A673 (cell line): ENCODE measurements at regions not wholly inside any gene's neighbourhood (a gene's known extent, or its start where the extent isn't known, plus 50 kb on each side); places are given as distances from the start of the nearest gene placed in this dataset.
"Not testable (repeated sequence)": the region's sequence is repeated elsewhere in the genome, so short reads cannot be mapped to it uniquely, and the experiment has no call there.

Experiments used
- BruUV-seq: library from RNA; stranded (reverse); fragments of 400-500 nt; replicated peaks from 2 replicates; lab custom pipeline; 2021; lab: Mats Ljungman, UMichigan
- CTCF ChIA-PET: fragments of 300-600 bp; sonication (Branson Sonifier 250); formaldehyde crosslinking; loops from one replicate; lab custom pipeline; 2022; ENCODE audit warnings: antibody characterized with exemption; lab: Charles Lee
- POLR2A ChIA-PET: fragments of 300-600 bp; sonication (Branson Sonifier 250); formaldehyde crosslinking; loops from one replicate; lab custom pipeline; 2022; ENCODE audit warnings: antibody characterized with exemption; ENCODE audit not compliant: low non-redundant PET; lab: Charles Lee
- DNase-seq: peaks from one replicate; pipeline ENCODE4 v3.0.0-alpha.2; 2015; ENCODE audit warnings: low spot score
- H3K27ac ChIP-seq: fragments of 200-600 bp; sonication (generic); 2 replicates; pipeline ENCODE4 v1.5.1; 2016; ENCODE audit warnings: mixed run types, low read depth, mild to moderate bottlenecking, mixed read lengths, antibody characterized with exemption, low read length; ENCODE audit not compliant: poor library complexity, severe bottlenecking
- H3K27me3 ChIP-seq: fragments of 200-600 bp; sonication (generic); replicated peaks from 2 replicates; pipeline ENCODE4 v1.6.1; 2017; ENCODE audit warnings: mixed run types, low read depth, mild to moderate bottlenecking, mixed read lengths, antibody characterized with exemption, low read length; ENCODE audit not compliant: insufficient read depth, poor library complexity
- H3K36me3 ChIP-seq: fragments of 200-600 bp; sonication (generic); 2 replicates; pipeline ENCODE4 v1.6.1; 2016; ENCODE audit warnings: mixed run types, mild to moderate bottlenecking, mixed read lengths, antibody characterized with exemption, low read length; ENCODE audit not compliant: insufficient read depth, poor library complexity, severe bottlenecking
- H3K4me1 ChIP-seq: fragments of 200-600 bp; sonication (generic); 2 replicates; pipeline ENCODE4 v1.6.1; 2017; ENCODE audit warnings: mixed run types, mild to moderate bottlenecking, mixed read lengths, antibody characterized with exemption, low read length; ENCODE audit not compliant: insufficient read depth, poor library complexity, severe bottlenecking
- H3K4me3 ChIP-seq: fragments of 200-600 bp; sonication (generic); 2 replicates; pipeline ENCODE4 v1.5.1; 2016; ENCODE audit warnings: low read depth, mixed run types, mild to moderate bottlenecking, mixed read lengths, low read length; ENCODE audit not compliant: poor library complexity, severe bottlenecking
- H3K9me3 ChIP-seq: fragments of 200-600 bp; sonication (generic); 2 replicates; pipeline ENCODE4 v1.6.1; 2016; ENCODE audit warnings: mixed run types, low read depth, mild to moderate bottlenecking, mixed read lengths, antibody characterized with exemption, low read length; ENCODE audit not compliant: poor library complexity, severe bottlenecking
- EZH2 ChIP-seq: fragments of 200-600 bp; sonication (generic); IDR thresholded peaks from 2 replicates; pipeline ENCODE4 v1.6.1; 2017; ENCODE audit warnings: borderline replicate concordance, low read depth, mild to moderate bottlenecking, mixed read lengths, antibody characterized with exemption, low read length; ENCODE audit not compliant: poor library complexity, severe bottlenecking
- intact Hi-C: fragments of 100-400 bp; cut with micrococcal nuclease; formaldehyde crosslinking; loops from one replicate; pipeline ENCODE4 v1.10.0; 2022; ENCODE audit not compliant: unreplicated experiment
- TF ChIP-seq, protein P1 (sequence below): fragments of 300-800, 200-600 bp; sonication (generic); conservative IDR thresholded peaks from 2 replicates; pipeline ENCODE4 v1.5.1; 2017; ENCODE audit warnings: low read depth, mild to moderate bottlenecking, antibody characterized with exemption, low read length, moderate library complexity, mixed read lengths

DNA sequence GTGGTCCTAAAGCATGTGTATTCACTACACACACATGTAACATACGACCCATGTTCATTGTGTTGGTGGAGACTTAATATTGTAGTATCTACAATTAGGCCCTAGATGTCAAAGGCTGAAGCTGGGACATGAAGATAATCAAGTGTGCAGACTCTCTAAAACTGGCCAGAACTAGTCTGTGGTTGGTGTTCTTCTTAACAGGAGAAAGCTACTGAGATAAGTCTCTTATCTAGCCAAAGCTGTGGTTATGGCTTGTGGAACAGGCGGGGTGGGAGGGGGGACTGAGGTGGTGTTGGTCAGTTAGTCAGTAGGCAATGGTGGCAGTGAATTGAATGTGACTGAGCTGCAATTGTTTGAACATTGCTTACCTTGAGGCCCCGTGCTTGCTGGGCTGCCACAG is 112.7 kb upstream of the SLC24A2 start:
- Histone ChIP-seq H3K27me3 (no peaks in the 10 kb centered on the region), H3K36me3 (no peaks in the 10 kb centered on the region), H3K4me3 (no peak overlapping the region), H3K4me1 (no peaks in the 10 kb centered on the region), H3K9me3 (no peaks in the 10 kb centered on the region), H3K27ac (no peak overlapping the region)
- intact Hi-C loops: no loop called here
- ChIA-PET CTCF (no interaction called here), POLR2A (no interaction called here)
- no TSS peak for BruUV-seq
- DNase-seq: no peak
- TF ChIP-seq, protein P1, sequence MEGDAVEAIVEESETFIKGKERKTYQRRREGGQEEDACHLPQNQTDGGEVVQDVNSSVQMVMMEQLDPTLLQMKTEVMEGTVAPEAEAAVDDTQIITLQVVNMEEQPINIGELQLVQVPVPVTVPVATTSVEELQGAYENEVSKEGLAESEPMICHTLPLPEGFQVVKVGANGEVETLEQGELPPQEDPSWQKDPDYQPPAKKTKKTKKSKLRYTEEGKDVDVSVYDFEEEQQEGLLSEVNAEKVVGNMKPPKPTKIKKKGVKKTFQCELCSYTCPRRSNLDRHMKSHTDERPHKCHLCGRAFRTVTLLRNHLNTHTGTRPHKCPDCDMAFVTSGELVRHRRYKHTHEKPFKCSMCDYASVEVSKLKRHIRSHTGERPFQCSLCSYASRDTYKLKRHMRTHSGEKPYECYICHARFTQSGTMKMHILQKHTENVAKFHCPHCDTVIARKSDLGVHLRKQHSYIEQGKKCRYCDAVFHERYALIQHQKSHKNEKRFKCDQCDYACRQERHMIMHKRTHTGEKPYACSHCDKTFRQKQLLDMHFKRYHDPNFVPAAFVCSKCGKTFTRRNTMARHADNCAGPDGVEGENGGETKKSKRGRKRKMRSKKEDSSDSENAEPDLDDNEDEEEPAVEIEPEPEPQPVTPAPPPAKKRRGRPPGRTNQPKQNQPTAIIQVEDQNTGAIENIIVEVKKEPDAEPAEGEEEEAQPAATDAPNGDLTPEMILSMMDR: no peak
- TF ChIP-seq EZH2: no peak

DNA sequence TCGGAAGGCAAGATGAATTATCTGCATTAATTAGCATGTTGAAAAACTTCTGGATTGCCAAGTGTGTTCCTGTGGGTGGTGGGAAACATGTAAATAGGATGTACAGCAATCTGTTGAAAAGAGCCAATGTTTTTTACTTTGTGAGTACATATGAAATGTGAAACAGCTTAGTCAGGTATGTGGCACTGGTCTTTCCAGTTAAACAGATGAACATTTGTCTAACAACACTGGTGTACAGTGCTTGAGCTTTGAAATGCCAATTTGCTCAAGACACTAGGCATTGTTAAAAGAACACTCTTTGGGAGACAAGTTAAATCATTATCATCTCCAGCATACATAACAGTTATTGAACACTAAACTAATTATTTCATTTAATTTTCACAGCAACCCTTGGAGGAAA is 107.3 kb upstream of the SLC24A2 start:
- Histone ChIP-seq H3K9me3 (no peaks in the 10 kb centered on the region), H3K27me3 (no peaks in the 10 kb centered on the region), H3K4me1 (no peaks in the 10 kb centered on the region), H3K36me3 (no peaks in the 10 kb centered on the region), H3K4me3 (no peak overlapping the region), H3K27ac (no peak overlapping the region)
- TF ChIP-seq, protein P1: no peak
- TF ChIP-seq EZH2: no peak
- CTCF ChIA-PET: no interaction called here
- no TSS peak for BruUV-seq
- POLR2A ChIA-PET: no interaction called here
- intact Hi-C loops: no loop called here
- no peak for DNase-seq

GRCh38 chr9:19895578-19895977 is 106.7 kb upstream of the SLC24A2 start:
- DNase-seq, POLR2A ChIA-PET, H3K4me1 ChIP-seq, BruUV-seq, H3K9me3 ChIP-seq, H3K36me3 ChIP-seq, H3K27me3 ChIP-seq, H3K4me3 ChIP-seq, H3K27ac ChIP-seq, intact Hi-C loops, CTCF ChIA-PET: not testable (repeated sequence)

- H3K36me3 ChIP-seq: no peaks in the 10 kb centered on the region
- POLR2A ChIA-PET: no interaction called here
- TF ChIP-seq, protein P1: no peak
- no peak for TF ChIP-seq EZH2
- H3K9me3 ChIP-seq: no peaks in the 10 kb centered on the region
- CTCF ChIA-PET: no interaction called here
- BruUV-seq: no TSS peak
- no peaks in the 10 kb centered on the region for H3K4me1 ChIP-seq
- no peak overlapping the region for H3K4me3 ChIP-seq
- intact Hi-C loops: no loop called here
- no peak overlapping the region for H3K27ac ChIP-seq
- no peaks in the 10 kb centered on the region for H3K27me3 ChIP-seq
- DNase-seq: no peak
Measured at GRCh38 chr9:19895006-19895405, 106.2 kb upstream of the SLC24A2 start.
